Liver (tissue), 8 donors: ENCODE measurements at regions not wholly inside any gene's neighbourhood (a gene's known extent, or its start where the extent isn't known, plus 50 kb on each side); places are given as distances from the start of the nearest gene placed in this dataset.

ENCODE experiments used
- DNase-seq: peaks from one replicate; pipeline ENCODE4 v3.0.0-alpha.2; 2017; ENCODE audit warnings: low spot score
- H3K27ac ChIP-seq, 2 donors: one replicate each; pipeline ENCODE4 v1.7.0; 2013; ENCODE audit warnings: inconsistent platforms in 2 of 2, low read length in 2 of 2, control low read depth in 1 of 2, low read depth in 1 of 2, mild to moderate bottlenecking in 1 of 2
- H3K27me3 ChIP-seq, 4 donors: one replicate each; pipeline versions ENCODE4 v1.6.1 to v1.7.0; 2013; ENCODE audit warnings: low read length in 3 of 4, inconsistent platforms in 1 of 4, mild to moderate bottlenecking in 1 of 4, moderate library complexity in 1 of 4; ENCODE audit not compliant: control insufficient read depth in 4 of 4, insufficient read depth in 4 of 4
- H3K36me3 ChIP-seq, 4 donors: one replicate each; pipeline versions ENCODE4 v1.6.1 to v1.7.0; 2013; ENCODE audit warnings: low read length in 3 of 4, mild to moderate bottlenecking in 3 of 4, low read depth in 1 of 4, moderate library complexity in 1 of 4; ENCODE audit not compliant: control insufficient read depth in 4 of 4, insufficient read depth in 3 of 4
- H3K4me1 ChIP-seq, 4 donors: one replicate each; pipeline versions ENCODE4 v1.6.1 to v1.7.0; 2013; ENCODE audit warnings: low read length in 3 of 4, mild to moderate bottlenecking in 3 of 4, moderate library complexity in 1 of 4; ENCODE audit not compliant: control insufficient read depth in 4 of 4, insufficient read depth in 4 of 4
- H3K4me3 ChIP-seq, 3 donors: one replicate each; pipeline versions ENCODE4 v1.6.1 to v1.7.0; 2013; ENCODE audit warnings: low read length in 3 of 3, control low read depth in 1 of 3, low read depth in 1 of 3, mild to moderate bottlenecking in 1 of 3
- H3K9ac ChIP-seq, 2 donors: one replicate each; pipeline ENCODE4 v1.7.0; 2013; ENCODE audit warnings: low read length in 2 of 2, mild to moderate bottlenecking in 2 of 2, moderate library complexity in 2 of 2, control low read depth in 1 of 2, low read depth in 1 of 2
- H3K9me3 ChIP-seq, 4 donors: one replicate each; pipeline versions ENCODE4 v1.6.1 to v1.7.0; 2013; ENCODE audit warnings: low read length in 3 of 4; ENCODE audit not compliant: control insufficient read depth in 4 of 4
- ATF3 ChIP-seq: IDR thresholded peaks from 2 replicates; pipeline ENCODE4 v1.6.1; 2016; ENCODE audit warnings: antibody characterized with exemption
- EGR1 ChIP-seq, 2 donors: IDR thresholded peaks; 2 replicates each; pipeline ENCODE4 v1.6.1; 2016 to 2018; ENCODE audit warnings: antibody characterized with exemption in 2 of 2, low read depth in 2 of 2
- FOXA1 ChIP-seq: IDR thresholded peaks from 2 replicates; pipeline ENCODE4 v1.6.1; 2016; ENCODE audit warnings: antibody characterized with exemption
- FOXA2 ChIP-seq: IDR thresholded peaks from 2 replicates; pipeline ENCODE4 v1.6.1; 2016; ENCODE audit warnings: antibody characterized with exemption
- GABPA ChIP-seq, 2 donors: IDR thresholded peaks in 1 of 2; conservative IDR thresholded peaks in 1 of 2; 2 replicates each; pipeline ENCODE4 v1.6.1; 2016; ENCODE audit warnings: antibody characterized with exemption in 2 of 2, mild to moderate bottlenecking in 1 of 2, moderate library complexity in 1 of 2
- HNF4A ChIP-seq, 2 donors: conservative IDR thresholded peaks; 2 replicates each; pipeline ENCODE4 v1.6.1; 2016; ENCODE audit warnings: antibody characterized with exemption in 2 of 2, mild to moderate bottlenecking in 2 of 2
- JUND ChIP-seq, 2 donors: IDR thresholded peaks; 2 replicates each; pipeline ENCODE4 v1.6.1; 2016; ENCODE audit warnings: antibody characterized with exemption in 2 of 2
- MAX ChIP-seq: IDR thresholded peaks from 2 replicates; pipeline ENCODE4 v1.6.1; 2016; ENCODE audit warnings: antibody characterized with exemption
- NR2F2 ChIP-seq: IDR thresholded peaks from 2 replicates; pipeline ENCODE4 v1.6.1; 2016; ENCODE audit warnings: antibody characterized with exemption
- RAD21 ChIP-seq, 2 donors: IDR thresholded peaks; 2 replicates each; pipeline ENCODE4 v1.6.1; 2016; ENCODE audit warnings: antibody characterized with exemption in 2 of 2, mild to moderate bottlenecking in 2 of 2
- RXRA ChIP-seq, 2 donors: IDR thresholded peaks; 2 replicates each; pipeline ENCODE4 v1.6.1; 2017 to 2018; ENCODE audit warnings: antibody characterized with exemption in 2 of 2, mild to moderate bottlenecking in 1 of 2
- TAF1 ChIP-seq: conservative IDR thresholded peaks from 2 replicates; pipeline ENCODE4 v1.6.1; 2016; ENCODE audit warnings: antibody characterized with exemption, mild to moderate bottlenecking
- ZBTB33 ChIP-seq: IDR thresholded peaks from 2 replicates; pipeline ENCODE4 v1.6.1; 2016; ENCODE audit warnings: antibody characterized with exemption
- whole genome bisulfite sequencing: extraction: QIAGEN DNeasy Blood & Tissue Kit; methylation state at CpG from one replicate; pipeline ENCODE4 v1.1.7; 2013; 5-methylcytosine and 5-hydroxymethylcytosine counted together
- TF ChIP-seq, protein P1 (sequence below): fragments of 150-350 bp; IDR thresholded peaks from 2 replicates; pipeline ENCODE4 v1.5.1; 2017; ENCODE audit warnings: improper control_type of control experiment, low read depth, low read length; ENCODE audit not compliant: missing input control
- donor health status: healthy.
- donor health status: healthy.
- donor health status: healthy.
- donor health status: healthy.
- donor health status: healthy.

DNA sequence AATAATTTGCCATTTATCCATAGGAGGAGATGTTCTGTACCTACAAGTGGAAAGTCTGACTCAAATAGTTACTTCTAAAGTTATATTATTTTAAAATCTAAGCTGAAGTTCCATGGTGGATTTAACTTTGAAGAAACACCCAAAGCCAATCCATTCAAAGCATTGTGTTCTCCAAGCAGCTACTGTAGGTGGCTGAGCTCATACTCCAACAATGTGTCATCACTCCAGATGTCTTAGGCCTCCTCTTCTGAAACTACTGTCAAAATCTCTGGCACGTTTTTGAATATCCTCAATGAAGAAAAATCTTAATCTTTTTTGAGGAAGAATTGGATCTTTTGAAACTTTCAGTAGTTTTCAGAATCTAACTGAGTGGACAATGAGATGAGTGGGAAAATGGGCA lies 169.1 kb downstream of the PTEN start:
- no peak for DNase-seq
- Histone ChIP-seq H3K9ac (no peak overlapping the region), H3K27me3 (no peaks in the 10 kb centered on the region), H3K9me3 (no peaks in the 10 kb centered on the region), H3K4me3 (no peak overlapping the region), H3K4me1 (peaks cover 0 to 13% (median 6%) of the 10 kb centered on the region in 4 donors), H3K36me3 (no peaks in the 10 kb centered on the region), H3K27ac (no peak overlapping the region)
- WGBS, result 84% methylated on average over 1 of the region's 1 CpG
- TF ChIP-seq GABPA (IDR thresholded peaks at IDR 0.05 in 1 of 2, conservative IDR thresholded peaks at IDR 0.05 in 1 of 2) (no peak), HNF4A (conservative IDR thresholded peaks at IDR 0.05) (no peak), EGR1 (IDR thresholded peaks at IDR 0.05; ENCODE audit: low read depth in 2 of 2) (no peak), TAF1 (no peak), ATF3 (no peak), FOXA2 (no peak), ZBTB33 (no peak), MAX (no peak), FOXA1 (no peak)

DNA sequence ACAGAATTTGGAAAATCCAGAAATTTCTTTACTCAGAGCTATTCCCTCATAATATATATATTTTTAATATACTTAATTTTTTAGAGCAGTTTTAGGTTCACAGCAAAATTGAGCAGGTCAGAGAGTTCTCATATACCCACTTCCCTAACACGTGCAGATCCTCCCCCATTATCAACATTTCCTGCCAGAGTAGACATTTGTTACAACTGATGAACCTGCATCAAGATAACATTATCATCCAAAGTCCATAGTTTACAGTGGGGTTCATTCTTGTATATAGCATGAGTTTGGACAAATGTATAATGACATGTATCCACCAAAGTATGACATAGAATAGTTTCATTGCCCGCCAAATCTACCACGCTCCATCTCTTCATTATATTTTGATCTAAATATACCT lies 170.0 kb downstream of the PTEN start:
- DNase-seq, result no peak
- no peaks in the 10 kb centered on the region for H3K27me3 ChIP-seq
- no peaks in the 10 kb centered on the region for H3K36me3 ChIP-seq
- TF ChIP-seq NR2F2 (no peak), RXRA (IDR thresholded peaks at IDR 0.05) (peak; percentile 25 to 49), HNF4A (conservative IDR thresholded peaks at IDR 0.05) (peak; percentile 53 to 59)
- no peak overlapping the region for H3K9ac ChIP-seq
- no peaks in the 10 kb centered on the region for H3K9me3 ChIP-seq
- 72% methylated on average over 3 of the region's 3 CpGs for WGBS
- peaks cover 0 to 13% (median 6%) of the 10 kb centered on the region in 4 donors for H3K4me1 ChIP-seq
- H3K4me3 ChIP-seq, result no peak overlapping the region
- no peak overlapping the region for H3K27ac ChIP-seq

DNA sequence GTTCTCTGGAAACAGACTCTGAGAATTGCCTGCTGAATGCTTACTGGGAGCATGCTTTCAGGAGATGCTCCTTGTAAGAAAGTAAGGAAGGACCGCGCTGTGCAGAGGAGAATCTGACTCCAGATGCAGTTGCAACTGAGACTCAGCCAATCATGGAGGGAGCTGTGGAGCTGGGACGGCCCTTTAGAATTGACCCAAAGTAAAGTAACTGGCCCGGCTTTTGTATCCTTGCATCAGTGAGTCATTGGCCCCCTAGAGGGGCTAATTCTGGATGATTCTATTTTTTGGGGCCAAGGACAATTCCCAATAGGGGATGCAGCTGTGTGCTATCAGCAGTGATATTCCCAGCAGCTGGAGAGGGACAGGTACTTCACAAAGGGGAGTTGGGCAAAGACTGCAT lies 170.4 kb downstream of the PTEN start:
- Histone ChIP-seq H3K27ac (no peak overlapping the region), H3K9me3 (no peaks in the 10 kb centered on the region), H3K4me1 (peaks cover 0 to 9% (median 5%) of the 10 kb centered on the region in 4 donors), H3K27me3 (no peaks in the 10 kb centered on the region), H3K4me3 (no peak overlapping the region), H3K9ac (no peak overlapping the region), H3K36me3 (no peaks in the 10 kb centered on the region)
- WGBS, result 96% methylated on average over 4 of the region's 4 CpGs
- no peak for DNase-seq
- TF ChIP-seq RAD21 (IDR thresholded peaks at IDR 0.05), result no peak
- no peak for TF ChIP-seq MAX
- TF ChIP-seq JUND (IDR thresholded peaks at IDR 0.05), result no peak
- TF ChIP-seq, protein P1, sequence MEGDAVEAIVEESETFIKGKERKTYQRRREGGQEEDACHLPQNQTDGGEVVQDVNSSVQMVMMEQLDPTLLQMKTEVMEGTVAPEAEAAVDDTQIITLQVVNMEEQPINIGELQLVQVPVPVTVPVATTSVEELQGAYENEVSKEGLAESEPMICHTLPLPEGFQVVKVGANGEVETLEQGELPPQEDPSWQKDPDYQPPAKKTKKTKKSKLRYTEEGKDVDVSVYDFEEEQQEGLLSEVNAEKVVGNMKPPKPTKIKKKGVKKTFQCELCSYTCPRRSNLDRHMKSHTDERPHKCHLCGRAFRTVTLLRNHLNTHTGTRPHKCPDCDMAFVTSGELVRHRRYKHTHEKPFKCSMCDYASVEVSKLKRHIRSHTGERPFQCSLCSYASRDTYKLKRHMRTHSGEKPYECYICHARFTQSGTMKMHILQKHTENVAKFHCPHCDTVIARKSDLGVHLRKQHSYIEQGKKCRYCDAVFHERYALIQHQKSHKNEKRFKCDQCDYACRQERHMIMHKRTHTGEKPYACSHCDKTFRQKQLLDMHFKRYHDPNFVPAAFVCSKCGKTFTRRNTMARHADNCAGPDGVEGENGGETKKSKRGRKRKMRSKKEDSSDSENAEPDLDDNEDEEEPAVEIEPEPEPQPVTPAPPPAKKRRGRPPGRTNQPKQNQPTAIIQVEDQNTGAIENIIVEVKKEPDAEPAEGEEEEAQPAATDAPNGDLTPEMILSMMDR, result no peak
- TF ChIP-seq RXRA (IDR thresholded peaks at IDR 0.05), result no peak
- no peak for TF ChIP-seq ATF3
